Activated CD4-positive, alpha-beta T cell treated with anti-CD3 and anti-CD28 coated beads for 36 hours (primary cell): ENCODE measurements at regions not wholly inside any gene's neighbourhood (a gene's known extent, or its start where the extent isn't known, plus 50 kb on each side); places are given as distances from the start of the nearest gene placed in this dataset.

ENCODE experiments used
- ATAC-seq: fragments of 200-7000 bp; cut with Tn5 transposase; one replicate; pipeline ENCODE4 v1.10.0; 2021; ENCODE audit warnings: mild to moderate bottlenecking, moderate library complexity
- CTCF ChIA-PET: fragments of 350-600 bp; sonication (Branson Sonifier 250); formaldehyde crosslinking; loops from one replicate; lab custom pipeline; 2021; ENCODE audit warnings: antibody characterized with exemption; lab: Charles Lee
- POLR2A ChIA-PET: fragments of 350-600 bp; sonication (Branson Sonifier 250); formaldehyde crosslinking; loops from one replicate; lab custom pipeline; 2021; ENCODE audit warnings: antibody characterized with exemption, inconsistent platforms; lab: Charles Lee
- DNase-seq: peaks from one replicate; pipeline ENCODE4 v3.0.0-alpha.2; 2020
- H3K27ac Mint-ChIP-seq: one replicate; pipeline ENCODE4 v1.8.0; 2021; ENCODE audit warnings: mixed read lengths
- H3K27me3 Mint-ChIP-seq: one replicate; pipeline ENCODE4 v1.8.0; 2021; ENCODE audit warnings: mixed read lengths
- H3K36me3 Mint-ChIP-seq: one replicate; pipeline ENCODE4 v1.8.0; 2021; ENCODE audit warnings: low read depth, mixed read lengths
- H3K4me1 Mint-ChIP-seq: one replicate; pipeline ENCODE4 v1.8.0; 2021; ENCODE audit warnings: mixed read lengths
- H3K4me3 Mint-ChIP-seq: one replicate; pipeline ENCODE4 v1.8.0; 2021; ENCODE audit warnings: mild to moderate bottlenecking, moderate library complexity, mixed read lengths
- H3K9me3 Mint-ChIP-seq: one replicate; pipeline ENCODE4 v1.8.0; 2021; ENCODE audit warnings: low read depth, mixed read lengths
- intact Hi-C, 2 experiments: fragments of 100-400 bp; cut with DNase I in 1 of 2; cut with micrococcal nuclease in 1 of 2; formaldehyde crosslinking; loops; one replicate each; pipeline versions ENCODE4 v1.14.2 to v1.15.1; 2022 to 2024; cut with DNase I, micrococcal nuclease

DNA sequence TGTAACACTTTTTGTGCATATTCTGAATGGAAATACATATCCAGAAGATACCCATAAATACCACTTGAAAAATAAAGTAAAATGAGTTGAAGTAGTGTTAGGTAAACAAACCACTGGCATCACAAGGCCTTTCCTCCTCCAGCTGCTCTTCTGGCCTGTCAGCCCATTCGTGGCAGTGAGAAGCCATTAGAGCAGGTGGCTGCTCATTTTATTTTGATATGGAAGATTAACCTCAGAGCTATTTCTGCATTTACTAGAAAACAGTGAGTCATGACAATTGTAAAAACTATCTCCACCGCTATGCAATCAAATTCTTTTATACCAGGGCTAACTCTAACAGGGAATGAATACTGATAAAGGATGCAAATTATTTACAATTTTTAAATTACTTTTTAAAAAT is 2898.1 kb downstream of the PCDH9 start:
- CTCF ChIA-PET: no interaction called here
- H3K36me3 Mint-ChIP-seq: no peaks in the 10 kb centered on the region

DNA sequence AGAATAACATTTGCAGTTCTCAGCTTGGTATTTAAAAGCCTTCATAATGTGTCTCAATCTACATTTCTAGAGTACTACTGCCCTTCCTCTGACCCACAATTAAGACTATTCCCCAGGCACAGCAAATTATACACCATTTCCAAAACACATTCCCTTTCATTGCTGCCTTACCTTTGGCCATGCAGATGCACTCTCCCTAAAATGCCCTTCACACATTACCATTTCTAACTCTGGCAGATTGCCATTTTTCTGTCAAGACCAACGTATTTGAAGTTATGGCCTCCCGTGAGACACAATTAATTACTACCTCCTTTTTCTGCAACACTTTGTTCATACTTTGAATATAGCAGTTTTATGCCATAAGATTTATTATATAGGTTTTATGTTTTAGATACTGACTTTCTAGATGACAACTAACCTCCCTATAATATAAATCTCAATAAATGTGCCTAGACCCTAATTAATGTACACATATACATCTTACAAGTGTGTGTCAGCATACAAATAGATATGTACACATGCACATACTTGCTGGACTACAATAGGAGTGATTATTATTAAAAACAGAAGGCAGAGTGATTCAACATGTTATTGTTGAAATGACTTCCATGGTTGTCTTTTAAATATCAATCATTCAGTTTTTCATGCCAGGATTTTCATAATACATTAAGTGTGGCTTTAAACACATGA is 2902.5 kb downstream of the PCDH9 start:
- POLR2A ChIA-PET: no interaction called here
- intact Hi-C loops: no loop called here
- H3K36me3 Mint-ChIP-seq: no peaks in the 10 kb centered on the region

More for the DNA sequence above, 2898.1 kb downstream of the PCDH9 start:
- DNase-seq: no peak
- Mint-ChIP-seq H3K27ac (no peak overlapping the region), H3K4me3 (no peak overlapping the region), H3K27me3 (no peaks in the 10 kb centered on the region), H3K9me3 (peaks cover 12% of the 10 kb centered on the region), H3K4me1 (no peaks in the 10 kb centered on the region)
- ATAC-seq: no peak
- POLR2A ChIA-PET: no interaction called here
- intact Hi-C loops: no loop called here

DNA sequence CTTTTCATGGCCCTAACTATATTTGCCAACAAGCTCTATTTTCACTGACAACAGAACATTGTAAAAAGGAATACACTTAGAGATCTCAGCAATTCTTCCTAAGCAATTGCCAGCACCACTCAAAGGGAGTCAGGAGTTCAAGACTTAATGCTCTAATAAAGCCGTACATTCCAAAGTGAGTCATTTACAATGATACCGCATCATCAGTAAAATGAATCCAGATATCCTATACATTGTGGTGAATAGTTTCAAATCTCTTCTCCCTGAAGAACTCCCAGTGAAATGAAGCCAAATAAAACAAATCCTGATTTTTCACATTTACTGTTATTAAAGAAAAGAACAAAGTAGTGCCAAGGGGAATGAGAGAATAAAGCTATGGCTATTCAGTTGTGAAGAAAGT is 2898.7 kb upstream of the PCDH20 start:
- DNase-seq (no peak), ATAC-seq (no peak)
- Mint-ChIP-seq H3K36me3 (no peaks in the 10 kb centered on the region), H3K4me3 (no peak overlapping the region), H3K9me3 (peaks cover 4% of the 10 kb centered on the region), H3K27me3 (no peaks in the 10 kb centered on the region), H3K4me1 (no peaks in the 10 kb centered on the region), H3K27ac (no peak overlapping the region)
- ChIA-PET CTCF (interaction anchor here (0.9 kb wide), 1 partner anchor 14 kb away, joined by 3 read pairs; no protein-coding TSS in a partner anchor), POLR2A (no interaction called here)
- intact Hi-C loops: no loop called here

More for the DNA sequence above, 2902.5 kb downstream of the PCDH9 start:
- CTCF ChIA-PET: no interaction called here
- Mint-ChIP-seq H3K4me3 (no peak overlapping the region), H3K27ac (no peak overlapping the region), H3K27me3 (no peaks in the 10 kb centered on the region), H3K9me3 (peaks cover 10% of the 10 kb centered on the region), H3K4me1 (no peaks in the 10 kb centered on the region)
- DNase-seq: no peak
- no peak for ATAC-seq

DNA sequence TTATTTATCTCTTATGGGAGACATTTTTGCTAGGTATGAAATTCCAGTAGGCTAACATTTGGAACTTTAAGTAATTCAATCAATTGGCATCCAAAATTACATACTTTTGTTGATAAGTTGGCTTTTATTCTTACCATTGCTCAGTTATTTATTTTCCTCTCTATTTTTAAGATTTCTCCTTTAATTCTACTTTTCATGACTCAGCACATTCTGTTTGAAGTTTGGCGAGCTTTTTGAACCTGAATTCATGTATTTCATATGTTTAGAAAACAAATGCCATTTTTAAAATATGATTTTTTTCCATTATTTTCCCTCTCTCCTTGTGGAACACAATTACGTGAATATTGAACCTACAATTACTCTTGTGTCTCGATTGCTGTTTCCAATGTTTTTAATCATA is 2896.3 kb upstream of the PCDH20 start:
- no peaks in the 10 kb centered on the region for H3K4me1 Mint-ChIP-seq
- CTCF ChIA-PET: no interaction called here
- H3K36me3 Mint-ChIP-seq: no peaks in the 10 kb centered on the region
- H3K4me3 Mint-ChIP-seq: no peak overlapping the region
- no peak for ATAC-seq
- intact Hi-C loops: no loop called here
- no peak overlapping the region for H3K27ac Mint-ChIP-seq
- peaks cover 6% of the 10 kb centered on the region for H3K9me3 Mint-ChIP-seq
- no peaks in the 10 kb centered on the region for H3K27me3 Mint-ChIP-seq
- POLR2A ChIA-PET: no interaction called here
- DNase-seq: no peak

DNA sequence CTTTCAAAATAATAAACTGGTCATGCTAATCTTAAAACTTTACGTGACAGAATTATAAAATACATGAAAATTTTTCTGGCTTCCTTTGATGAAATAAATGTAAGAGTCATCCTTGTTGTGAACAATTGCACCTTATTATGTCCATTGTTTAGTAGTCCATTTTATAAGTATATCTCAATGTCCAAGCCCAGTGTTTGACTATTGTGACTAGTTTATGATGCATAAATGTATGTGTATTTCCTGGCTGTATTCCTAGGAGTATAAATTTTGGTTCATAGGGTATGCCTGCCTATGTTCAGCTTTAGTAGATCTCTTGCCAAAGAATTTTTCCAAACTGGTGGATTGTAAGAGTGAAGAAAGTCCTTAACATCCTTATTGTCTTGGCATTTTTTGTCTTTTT is 2895.5 kb upstream of the PCDH20 start:
- intact Hi-C loops: no loop called here
- DNase-seq (no peak), ATAC-seq (no peak)
- ChIA-PET CTCF (no interaction called here), POLR2A (no interaction called here)
- Mint-ChIP-seq H3K9me3 (peaks cover 6% of the 10 kb centered on the region), H3K36me3 (no peaks in the 10 kb centered on the region), H3K27ac (no peak overlapping the region), H3K4me3 (no peak overlapping the region), H3K4me1 (no peaks in the 10 kb centered on the region), H3K27me3 (no peaks in the 10 kb centered on the region)

DNA sequence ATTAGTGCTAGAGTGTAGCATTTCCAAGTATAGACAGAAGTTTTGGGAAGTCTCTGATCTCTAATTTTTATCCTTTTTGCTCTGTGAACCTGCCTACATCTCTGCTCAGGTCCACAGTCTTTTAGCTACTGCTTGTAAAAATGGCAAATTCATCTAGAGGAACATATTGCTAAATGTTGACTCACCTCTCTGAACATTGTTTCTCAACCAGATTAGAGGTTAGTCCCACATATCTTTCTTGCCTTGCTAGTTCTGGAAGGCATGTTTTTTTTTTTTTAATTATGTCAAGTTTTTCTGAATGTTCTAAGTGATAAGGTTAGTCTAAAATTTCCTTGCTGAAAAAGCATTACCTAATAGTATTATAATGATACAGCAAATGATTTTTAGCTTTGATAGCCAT is 2889.6 kb upstream of the PCDH20 start:
- intact Hi-C loops: no loop called here
- DNase-seq (no peak), ATAC-seq (no peak)
- Mint-ChIP-seq H3K4me1 (no peaks in the 10 kb centered on the region), H3K4me3 (no peak overlapping the region), H3K27me3 (no peaks in the 10 kb centered on the region), H3K9me3 (peaks cover 10% of the 10 kb centered on the region), H3K27ac (no peak overlapping the region), H3K36me3 (no peaks in the 10 kb centered on the region)
- POLR2A ChIA-PET: no interaction called here
- CTCF ChIA-PET: no interaction called here

DNA sequence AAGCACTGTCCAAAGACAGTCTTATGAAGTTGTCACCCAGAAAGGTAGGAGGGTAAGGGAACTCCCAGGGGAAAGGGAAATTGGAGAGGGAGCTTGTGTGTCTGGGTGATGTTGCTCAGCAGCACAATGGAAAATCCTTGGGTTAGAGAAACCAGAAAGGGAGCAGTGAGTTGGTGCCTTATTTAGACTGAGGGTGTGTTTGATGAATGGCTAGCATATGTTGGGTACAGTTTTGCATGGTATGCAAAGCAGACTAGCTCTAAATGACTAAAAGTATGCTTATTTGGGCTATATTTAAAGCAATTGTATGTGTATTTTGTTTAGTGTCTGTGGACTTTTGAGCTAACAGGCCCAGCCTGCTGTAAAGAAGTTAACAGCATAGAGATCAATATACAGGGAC is 2884.6 kb upstream of the PCDH20 start:
- Mint-ChIP-seq H3K27me3 (no peaks in the 10 kb centered on the region), H3K36me3 (no peaks in the 10 kb centered on the region), H3K4me3 (no peak overlapping the region), H3K4me1 (no peaks in the 10 kb centered on the region), H3K9me3 (peaks cover 17% of the 10 kb centered on the region), H3K27ac (no peak overlapping the region)
- no peak for DNase-seq
- intact Hi-C loops: no loop called here
- ATAC-seq: no peak
- POLR2A ChIA-PET: no interaction called here
- CTCF ChIA-PET: interaction anchor here (1.0 kb wide), 1 partner anchor 14 kb away, joined by 3 read pairs; no protein-coding TSS in a partner anchor

DNA sequence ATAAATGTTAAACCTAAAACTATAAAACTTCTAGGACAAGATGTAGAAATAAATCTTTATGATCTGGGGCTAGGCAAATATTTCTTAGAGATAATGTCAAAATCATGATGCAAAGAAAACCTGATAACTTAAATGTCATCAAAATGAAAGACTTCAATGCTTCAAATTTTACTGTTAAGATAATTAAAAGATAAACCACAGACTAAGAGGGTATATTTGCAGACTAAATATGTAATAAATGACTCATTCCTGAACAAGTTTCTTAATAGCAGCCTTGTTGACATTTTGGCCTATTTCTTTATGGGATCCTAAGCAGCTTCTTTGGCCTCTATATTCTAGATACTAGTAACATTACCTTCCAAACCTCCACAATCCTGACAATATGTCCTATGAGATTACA is 2878.3 kb upstream of the PCDH20 start:
- ATAC-seq (no peak), DNase-seq (no peak)
- no peaks in the 10 kb centered on the region for H3K4me1 Mint-ChIP-seq
- no peaks in the 10 kb centered on the region for H3K36me3 Mint-ChIP-seq
- no peaks in the 10 kb centered on the region for H3K27me3 Mint-ChIP-seq
- no peak overlapping the region for H3K4me3 Mint-ChIP-seq
- H3K9me3 Mint-ChIP-seq: peaks cover 25% of the 10 kb centered on the region
- POLR2A ChIA-PET: no interaction called here
- CTCF ChIA-PET: no interaction called here
- intact Hi-C loops: no loop called here
- no peak overlapping the region for H3K27ac Mint-ChIP-seq

DNA sequence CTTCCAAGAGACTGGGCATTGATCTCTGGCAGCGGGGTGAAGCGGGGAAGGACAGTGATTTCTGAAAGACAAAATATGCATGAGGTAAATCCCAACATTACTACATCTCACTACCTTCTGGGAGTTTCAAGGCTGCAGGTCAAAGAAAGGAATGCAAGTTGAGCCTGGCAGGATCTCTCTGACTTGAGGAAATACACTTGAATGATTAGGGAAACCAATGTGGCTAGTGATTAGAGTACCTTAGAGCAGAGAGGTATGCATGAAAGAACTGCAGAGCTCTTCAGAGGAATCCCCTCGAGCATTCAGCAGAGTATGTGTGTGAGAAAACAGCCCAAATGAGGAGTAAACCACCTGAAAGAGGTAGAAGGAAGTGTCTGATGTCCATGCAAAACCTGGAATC is 2874.1 kb upstream of the PCDH20 start:
- Mint-ChIP-seq H3K36me3 (no peaks in the 10 kb centered on the region), H3K9me3 (peaks cover 28% of the 10 kb centered on the region), H3K27me3 (no peaks in the 10 kb centered on the region), H3K4me3 (no peak overlapping the region), H3K27ac (no peak overlapping the region), H3K4me1 (no peaks in the 10 kb centered on the region)
- no peak for DNase-seq
- intact Hi-C loops: no loop called here
- ChIA-PET CTCF (no interaction called here), POLR2A (no interaction called here)
- no peak for ATAC-seq

DNA sequence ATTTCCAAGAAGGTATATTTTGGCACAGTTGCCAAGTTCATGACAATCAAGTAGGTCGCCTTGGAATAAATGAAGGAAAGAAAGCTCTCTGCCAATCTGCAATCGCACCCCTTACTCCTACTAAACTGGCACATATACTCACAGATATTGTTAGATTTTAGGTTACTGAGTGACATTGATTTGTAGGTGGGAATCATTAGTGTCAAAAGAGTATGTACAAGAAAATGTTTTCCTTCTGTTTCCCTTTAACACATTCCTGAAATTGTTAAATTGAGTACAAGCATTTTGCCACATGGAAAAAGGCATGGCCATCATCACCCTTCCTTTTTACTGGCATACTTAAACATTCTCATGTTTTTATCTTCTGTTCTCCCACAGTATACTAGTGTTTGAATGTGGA is 2868.3 kb upstream of the PCDH20 start:
- intact Hi-C loops: no loop called here

DNA sequence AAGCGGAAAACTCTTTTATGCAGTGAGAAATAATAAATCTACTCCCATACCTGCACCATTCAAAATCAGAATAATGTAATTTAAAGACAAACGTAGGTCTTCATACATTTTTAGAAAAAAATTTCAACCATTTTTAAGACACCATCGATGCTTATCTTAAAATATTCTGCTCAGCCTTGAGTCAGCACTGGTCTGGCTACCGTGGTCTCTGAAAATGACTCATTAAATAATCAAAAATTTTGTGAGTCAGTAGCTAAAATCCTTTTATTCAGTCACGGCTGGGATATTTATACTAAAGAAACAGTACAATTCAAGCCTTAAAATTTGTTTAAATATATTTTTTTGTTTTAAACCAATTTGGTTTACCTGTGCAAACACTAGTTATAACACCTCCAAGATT is 2862.8 kb upstream of the PCDH20 start:
- Mint-ChIP-seq H3K4me1 (no peaks in the 10 kb centered on the region), H3K27me3 (no peaks in the 10 kb centered on the region), H3K9me3 (peaks cover 8% of the 10 kb centered on the region), H3K4me3 (no peak overlapping the region), H3K27ac (no peak overlapping the region), H3K36me3 (no peaks in the 10 kb centered on the region)
- ChIA-PET POLR2A (no interaction called here), CTCF (no interaction called here)
- no peak for DNase-seq
- intact Hi-C loops: no loop called here
- no peak for ATAC-seq

More for the DNA sequence above, 2868.3 kb upstream of the PCDH20 start:
- no peak overlapping the region for H3K27ac Mint-ChIP-seq
- no peak overlapping the region for H3K4me3 Mint-ChIP-seq
- H3K4me1 Mint-ChIP-seq: no peaks in the 10 kb centered on the region
- H3K27me3 Mint-ChIP-seq: no peaks in the 10 kb centered on the region
- H3K36me3 Mint-ChIP-seq: no peaks in the 10 kb centered on the region
- POLR2A ChIA-PET: no interaction called here
- H3K9me3 Mint-ChIP-seq: peaks cover 22% of the 10 kb centered on the region
- DNase-seq (no peak), ATAC-seq (no peak)
- CTCF ChIA-PET: no interaction called here

DNA sequence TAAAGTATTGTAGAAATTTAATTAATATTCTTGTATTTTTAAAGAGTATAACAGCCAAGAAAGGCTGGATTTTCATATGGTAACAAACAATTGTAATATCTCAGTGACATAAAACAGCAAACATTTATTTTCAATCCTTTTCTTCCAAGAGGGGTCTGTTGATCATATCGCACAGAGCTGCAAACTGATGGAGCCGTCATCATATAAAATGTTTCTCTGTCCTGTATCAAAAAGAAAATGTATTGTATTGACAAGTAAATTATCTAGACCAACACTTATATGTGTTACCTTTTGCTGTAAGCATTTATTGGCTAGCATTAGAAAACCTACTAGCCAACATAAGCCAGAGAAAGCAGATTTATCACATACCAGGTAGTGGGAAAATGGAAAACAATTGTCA is 2861.4 kb upstream of the PCDH20 start:
- ATAC-seq (no peak), DNase-seq (no peak)
- no peak overlapping the region for H3K27ac Mint-ChIP-seq
- POLR2A ChIA-PET: no interaction called here
- no peak overlapping the region for H3K4me3 Mint-ChIP-seq
- no peaks in the 10 kb centered on the region for H3K4me1 Mint-ChIP-seq
- H3K9me3 Mint-ChIP-seq: peaks cover 9% of the 10 kb centered on the region
- no peaks in the 10 kb centered on the region for H3K36me3 Mint-ChIP-seq
- CTCF ChIA-PET: no interaction called here
- intact Hi-C loops: no loop called here
- H3K27me3 Mint-ChIP-seq: no peaks in the 10 kb centered on the region
